ENCODE measurements at regions not wholly inside any gene's neighbourhood (a gene's known extent, or its start where the extent isn't known, plus 50 kb on each side); places are given as distances from the start of the nearest gene placed in this dataset.

GRCh38 chr4:124777007-124777406 lies 64.5 kb upstream of the ANKRD50 start:
- TF ChIP-seq, protein P1, sequence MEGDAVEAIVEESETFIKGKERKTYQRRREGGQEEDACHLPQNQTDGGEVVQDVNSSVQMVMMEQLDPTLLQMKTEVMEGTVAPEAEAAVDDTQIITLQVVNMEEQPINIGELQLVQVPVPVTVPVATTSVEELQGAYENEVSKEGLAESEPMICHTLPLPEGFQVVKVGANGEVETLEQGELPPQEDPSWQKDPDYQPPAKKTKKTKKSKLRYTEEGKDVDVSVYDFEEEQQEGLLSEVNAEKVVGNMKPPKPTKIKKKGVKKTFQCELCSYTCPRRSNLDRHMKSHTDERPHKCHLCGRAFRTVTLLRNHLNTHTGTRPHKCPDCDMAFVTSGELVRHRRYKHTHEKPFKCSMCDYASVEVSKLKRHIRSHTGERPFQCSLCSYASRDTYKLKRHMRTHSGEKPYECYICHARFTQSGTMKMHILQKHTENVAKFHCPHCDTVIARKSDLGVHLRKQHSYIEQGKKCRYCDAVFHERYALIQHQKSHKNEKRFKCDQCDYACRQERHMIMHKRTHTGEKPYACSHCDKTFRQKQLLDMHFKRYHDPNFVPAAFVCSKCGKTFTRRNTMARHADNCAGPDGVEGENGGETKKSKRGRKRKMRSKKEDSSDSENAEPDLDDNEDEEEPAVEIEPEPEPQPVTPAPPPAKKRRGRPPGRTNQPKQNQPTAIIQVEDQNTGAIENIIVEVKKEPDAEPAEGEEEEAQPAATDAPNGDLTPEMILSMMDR (IDR thresholded peaks at IDR 0.05; ENCODE audit: low read depth, low read length): no peak
- no peak for TF ChIP-seq EZH2phosphoT487 (IDR thresholded peaks at IDR 0.05; ENCODE audit: low read depth)

All from OCI-LY3 (cell line).